HG03196 (cell line): ENCODE measurements at regions not wholly inside any gene's neighbourhood (a gene's known extent, or its start where the extent isn't known, plus 50 kb on each side); places are given as distances from the start of the nearest gene placed in this dataset.

ENCODE experiments used
- ATAC-seq: cut with Tn5 transposase; IDR thresholded peaks from one replicate; pipeline ENCODE4 v1.9.1; 2021; ENCODE audit not compliant: unreplicated experiment

DNA sequence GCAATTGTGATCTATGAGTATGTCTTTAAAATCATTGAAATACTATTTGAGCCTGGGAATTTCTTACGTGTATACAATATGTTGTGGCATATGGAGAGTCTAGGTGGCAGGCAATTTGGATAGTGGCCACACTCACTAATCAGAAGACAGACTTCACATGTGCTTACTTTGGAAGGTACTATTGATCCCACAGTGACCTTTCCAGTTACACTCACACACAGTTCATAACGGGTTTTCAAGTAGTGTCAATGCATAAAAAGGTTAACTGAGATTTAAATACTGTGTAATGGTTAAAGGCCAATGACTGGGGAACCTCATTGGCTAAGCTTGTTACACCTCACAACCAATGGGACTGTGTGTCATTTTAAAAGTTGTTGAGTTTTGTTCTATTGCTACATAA is 783.2 kb downstream of the RPA4 start:
- ATAC-seq: no peak

DNA sequence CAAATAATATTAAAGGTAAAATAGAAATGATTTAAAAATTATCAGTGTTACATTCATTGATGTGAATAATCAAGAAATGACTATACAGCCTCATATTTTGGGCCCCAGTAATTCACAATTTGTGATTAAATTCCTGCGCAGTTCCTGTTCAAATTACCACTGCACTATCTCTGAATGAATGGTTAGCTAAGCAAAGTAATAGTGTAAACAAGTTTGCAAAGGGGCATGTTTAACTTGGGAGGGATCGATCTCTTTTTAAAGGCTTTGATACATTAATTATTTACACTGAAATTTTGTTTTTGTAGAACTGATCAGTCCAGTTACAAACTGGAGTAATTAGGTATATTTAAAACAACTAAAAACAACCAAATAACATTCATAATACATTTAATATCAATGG is 784.4 kb downstream of the RPA4 start:
- ATAC-seq: no peak

DNA sequence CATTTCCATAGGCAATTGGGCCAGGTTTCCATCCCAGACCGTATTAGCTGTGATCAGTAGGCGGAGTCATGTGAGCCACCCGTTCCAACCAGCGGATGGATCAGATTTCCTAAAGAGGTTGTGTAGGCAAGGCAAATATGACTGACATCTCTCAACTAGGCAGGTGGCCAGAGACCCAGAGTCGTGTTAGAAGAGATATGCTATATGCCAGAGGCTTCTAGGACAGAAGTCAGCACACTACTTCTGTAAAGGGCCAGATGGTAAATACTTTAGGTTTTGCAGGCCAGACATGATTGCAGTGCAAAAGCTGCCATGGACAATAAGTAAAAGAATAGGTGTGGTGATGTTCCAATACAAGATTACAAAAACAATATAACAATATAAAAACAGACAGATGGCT is 788.4 kb downstream of the RPA4 start:
- no peak for ATAC-seq

DNA sequence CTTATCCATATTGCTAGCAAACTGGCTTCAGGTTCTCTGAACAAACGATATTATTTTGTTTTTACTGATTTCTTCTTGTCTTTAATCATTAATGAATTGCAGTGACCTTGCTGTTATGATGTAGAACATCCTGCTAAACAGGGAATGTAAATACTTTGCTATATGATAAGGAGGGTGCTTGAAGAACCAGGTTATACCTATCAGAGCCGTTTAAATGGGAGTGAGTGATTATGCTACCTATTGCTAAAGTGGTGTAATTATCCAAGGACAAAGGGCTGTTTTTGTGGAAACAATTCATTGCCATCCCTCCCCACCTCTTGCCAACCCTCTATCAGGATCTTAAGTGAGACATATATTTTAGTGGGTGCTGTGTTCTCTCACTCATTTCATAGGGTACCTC is 788.9 kb downstream of the RPA4 start:
- no peak for ATAC-seq

DNA sequence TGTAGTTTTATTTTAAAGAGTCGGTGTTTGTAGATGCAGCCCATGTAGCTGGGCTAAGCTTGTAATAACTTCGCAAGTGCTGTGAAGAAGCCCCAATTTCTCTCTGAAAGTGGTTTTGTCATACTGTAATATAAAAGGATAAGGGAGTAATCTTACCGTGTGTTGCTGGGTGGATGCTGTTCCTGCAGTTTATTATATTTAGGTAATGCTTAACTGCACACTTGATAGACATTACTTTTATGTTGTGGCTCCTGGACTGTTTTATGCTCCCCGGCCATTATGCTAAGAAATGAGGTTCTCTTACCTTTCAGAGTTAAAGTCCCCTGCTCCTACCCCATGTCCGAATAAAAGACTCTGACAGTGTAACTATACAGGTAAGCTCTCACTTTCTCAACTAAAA is 789.4 kb downstream of the RPA4 start:
- no peak for ATAC-seq

DNA sequence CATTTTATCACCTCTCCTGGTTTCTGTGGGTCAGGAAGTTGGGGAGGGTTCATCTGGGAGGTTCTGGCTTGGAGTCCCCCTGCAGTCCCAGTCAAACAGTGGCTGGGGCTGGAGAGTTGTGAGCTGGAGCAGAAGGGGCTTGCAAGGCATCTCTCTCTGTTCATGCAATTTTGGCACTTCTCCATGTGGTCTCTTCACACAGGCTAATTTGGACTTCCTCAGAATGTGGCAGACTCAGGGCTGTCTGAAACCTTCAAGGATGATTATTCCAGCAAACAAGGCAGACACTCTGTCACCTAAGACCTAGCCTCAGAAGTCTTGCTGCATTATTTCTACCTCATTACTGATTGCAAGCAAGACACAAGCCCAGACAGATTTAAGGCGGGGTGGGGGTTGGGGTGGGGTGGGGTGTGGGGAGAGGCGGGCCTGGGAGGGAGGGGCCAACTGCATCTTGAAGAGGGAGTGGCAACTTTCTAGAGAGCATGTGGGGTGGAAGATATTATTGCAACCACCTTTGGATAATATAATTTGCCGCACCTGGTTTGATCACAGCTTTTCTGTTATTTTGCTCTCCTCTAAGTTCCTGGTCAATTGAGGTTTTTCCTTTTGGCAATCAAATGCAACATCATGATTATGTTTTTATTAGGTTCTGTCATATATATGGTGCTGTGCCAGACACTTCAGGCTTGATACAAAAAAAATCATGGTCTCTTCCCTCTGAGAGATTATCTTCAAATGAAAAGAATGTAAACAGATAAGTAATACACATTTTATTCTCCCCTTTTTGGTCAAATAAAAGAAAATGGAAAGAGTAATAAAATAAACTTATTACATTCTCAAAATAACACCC is 799.5 kb downstream of the RPA4 start:
- no peak for ATAC-seq

DNA sequence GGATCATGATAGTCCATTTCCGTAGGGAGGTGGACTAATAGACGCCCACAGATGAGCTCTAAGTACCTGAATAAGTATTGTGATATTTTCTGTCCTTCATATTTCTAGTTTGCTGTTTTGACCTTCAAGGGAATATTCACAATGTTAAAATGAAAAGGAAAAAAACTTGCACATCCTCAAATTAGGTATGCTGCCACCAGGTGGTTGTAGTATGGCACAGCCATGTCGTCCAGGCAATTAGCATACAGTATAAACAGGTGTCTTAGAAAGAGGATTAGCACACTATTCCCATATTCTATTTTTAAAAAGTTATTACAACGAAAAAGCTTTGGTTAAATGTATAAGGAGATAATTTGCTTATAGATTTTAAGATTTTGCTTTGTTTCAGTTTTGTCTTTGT is 802.0 kb downstream of the RPA4 start:
- ATAC-seq: no peak

DNA sequence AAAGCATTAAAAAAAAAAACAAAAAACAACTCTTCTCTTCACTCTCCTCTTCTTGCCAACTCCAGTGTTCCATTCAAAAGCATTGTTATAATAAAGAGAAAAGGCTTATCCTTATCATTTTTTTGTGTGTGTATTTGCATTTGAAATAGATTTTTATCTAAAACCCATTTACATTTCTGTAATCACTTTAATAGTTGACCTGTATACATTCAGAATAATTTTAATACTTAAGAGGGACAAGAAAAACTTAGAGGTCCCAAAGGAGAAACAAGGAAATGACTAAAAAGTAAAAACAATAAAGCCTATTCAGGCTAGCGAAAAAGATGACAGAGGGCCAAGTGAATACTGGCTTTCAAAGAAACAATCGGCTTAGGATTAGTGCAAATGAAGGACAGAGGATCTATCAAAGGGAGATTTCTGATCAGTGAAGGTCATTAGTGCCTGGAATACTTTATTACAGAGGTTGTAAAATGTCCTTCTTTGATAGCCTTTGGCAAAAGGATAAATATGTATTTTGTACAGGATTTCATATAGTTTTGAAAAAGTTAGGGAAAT is 808.3 kb downstream of the RPA4 start:
- no peak for ATAC-seq

DNA sequence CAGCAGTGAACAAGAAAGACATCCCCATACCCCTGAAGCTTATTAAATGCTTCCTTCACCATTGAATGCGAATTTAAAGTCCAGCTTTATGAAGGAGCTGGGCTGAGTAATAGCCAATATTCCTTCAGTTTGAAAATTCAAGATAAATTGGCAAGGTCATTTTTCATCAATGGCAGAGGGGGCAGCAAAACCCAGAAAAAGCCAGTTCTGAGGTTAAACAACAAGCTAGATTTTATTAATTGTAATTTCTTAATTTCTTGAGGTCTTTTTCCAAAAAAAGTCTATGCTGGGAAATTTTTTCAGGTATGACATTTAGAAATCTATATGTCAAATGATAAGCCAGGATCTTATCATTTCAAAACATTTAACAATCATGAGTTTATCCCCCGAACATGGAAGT is 808.9 kb downstream of the RPA4 start:
- no peak for ATAC-seq

DNA sequence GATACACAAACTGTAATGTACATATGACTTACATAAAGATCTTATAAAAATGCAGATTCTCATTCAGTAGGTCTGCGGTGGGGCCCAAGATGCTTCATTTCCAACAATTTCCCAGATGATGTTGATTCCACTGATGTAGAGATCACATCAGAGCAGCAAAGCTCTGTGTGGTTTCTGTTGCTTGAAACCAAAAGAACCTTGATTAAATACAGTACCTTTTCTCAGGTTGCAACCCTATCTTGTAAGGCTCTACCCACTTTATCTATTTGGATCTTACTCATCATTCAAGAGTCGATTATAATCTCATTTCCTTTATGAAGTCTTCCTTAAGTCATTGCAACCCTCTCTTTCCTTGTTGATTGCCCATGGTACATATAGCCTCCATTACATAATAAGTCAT is 816.8 kb downstream of the RPA4 start:
- ATAC-seq: no peak

DNA sequence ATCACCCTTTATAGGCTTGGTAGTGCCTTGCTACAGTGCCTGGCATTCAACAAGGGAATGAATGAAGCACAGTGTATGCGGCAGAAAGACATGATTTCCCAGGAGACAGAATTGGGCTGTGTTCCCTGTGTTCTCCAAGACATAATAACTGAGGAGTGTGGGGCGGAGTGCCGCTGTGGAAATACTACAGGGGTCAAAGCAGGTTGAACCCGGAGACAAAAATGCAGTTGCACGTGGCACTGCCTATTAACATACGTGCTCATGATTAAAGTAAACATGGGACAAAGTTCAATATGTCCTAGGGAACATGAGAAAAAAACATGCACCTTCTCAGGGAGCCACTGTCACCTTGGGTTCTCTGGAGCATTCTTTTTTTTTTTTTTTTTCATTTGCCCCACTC is 820.8 kb downstream of the RPA4 start:
- no peak for ATAC-seq

DNA sequence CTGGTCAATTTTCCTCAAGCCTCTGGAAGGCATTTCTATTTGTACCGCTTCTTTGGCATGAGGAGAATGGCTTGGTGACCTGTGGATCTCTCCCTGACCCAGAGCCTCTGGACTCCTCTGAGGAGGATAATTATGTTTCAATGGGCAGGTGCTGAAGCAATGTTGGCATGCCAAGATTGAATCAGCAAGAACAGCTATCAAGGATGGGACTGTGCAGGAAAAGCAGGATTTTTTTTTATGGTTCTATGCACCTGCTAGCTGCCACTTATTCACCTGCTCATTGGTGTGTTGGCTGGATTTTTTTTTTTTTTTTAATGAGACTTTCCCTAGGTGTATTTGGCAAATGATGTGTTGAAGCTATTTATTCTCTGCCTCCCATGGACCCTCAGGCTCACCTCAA is 821.2 kb downstream of the RPA4 start:
- ATAC-seq: no peak

DNA sequence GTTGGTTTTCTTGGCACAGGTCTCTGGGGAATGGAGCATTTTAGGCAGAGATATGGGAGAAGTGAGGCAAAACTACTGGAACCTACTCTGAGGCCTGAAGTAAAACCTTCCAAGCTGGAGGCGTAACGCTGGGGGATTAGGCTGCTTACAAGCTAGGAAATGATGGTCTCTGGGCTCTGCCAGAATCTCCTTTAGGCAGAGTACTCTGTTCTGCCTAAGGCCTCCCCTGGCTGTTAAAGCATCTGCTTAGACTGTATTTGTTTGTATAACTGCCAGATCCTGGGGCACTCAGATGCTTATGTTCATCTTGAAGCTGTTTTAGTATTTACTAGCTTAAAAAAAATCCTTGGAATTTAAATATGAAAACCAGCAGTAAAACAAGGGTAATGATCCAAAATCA is 822.2 kb downstream of the RPA4 start:
- ATAC-seq: no peak

DNA sequence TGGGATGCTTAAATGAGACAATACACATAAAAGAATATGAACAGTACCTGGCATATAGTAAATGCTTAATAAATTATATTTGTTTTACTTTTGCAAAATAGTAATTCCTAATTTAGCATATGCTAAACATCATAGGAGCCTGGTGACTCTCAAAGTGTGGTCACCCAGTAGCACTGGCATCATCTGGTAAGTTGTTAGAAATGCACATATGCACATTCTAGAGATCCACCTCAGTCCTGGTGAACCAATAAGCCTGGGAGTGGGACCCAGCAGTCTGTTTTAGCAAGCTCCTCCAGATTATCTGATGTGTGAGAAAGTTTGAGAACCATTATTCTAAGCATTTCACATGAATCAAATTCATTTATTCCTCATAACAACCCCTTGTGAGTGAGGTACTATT is 830.4 kb downstream of the RPA4 start:
- ATAC-seq: no peak

DNA sequence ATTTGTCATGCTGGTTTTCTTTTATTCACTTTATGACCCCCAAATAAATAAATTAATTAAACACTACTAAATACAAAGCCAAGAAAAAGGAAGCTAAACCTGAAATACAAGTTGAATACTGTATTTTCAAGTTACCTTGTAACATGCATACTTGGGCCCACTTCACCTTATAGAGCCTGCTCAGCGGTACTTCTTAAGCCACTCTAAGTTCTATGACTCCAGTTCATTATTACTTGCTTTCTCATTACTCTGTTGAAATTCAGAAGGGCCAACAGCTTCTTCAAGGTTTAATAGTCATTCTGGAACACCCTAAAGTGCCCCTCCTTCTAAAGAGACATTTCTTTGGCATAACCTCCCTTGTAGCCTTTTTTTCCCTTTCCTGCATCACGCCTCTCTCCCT is 844.5 kb downstream of the RPA4 start:
- no peak for ATAC-seq

DNA sequence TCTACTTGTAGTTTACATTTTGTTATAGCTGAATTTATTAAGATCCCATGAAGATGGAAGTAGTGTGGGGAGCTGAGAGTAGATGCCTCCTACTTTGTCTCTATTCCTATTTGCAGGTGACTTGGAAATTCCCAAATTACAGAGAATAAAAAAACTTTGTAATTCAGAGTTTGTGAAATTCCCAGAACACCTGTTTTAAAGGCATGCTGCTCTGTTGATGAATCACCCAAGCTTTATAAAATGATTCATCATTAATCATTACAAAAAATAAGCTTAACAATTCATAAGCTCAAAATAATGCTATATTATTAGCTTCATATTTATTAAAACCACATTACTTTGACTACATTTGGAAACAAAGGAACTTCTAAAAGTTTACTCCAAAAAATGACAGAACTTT is 856.3 kb downstream of the RPA4 start:
- no peak for ATAC-seq

DNA sequence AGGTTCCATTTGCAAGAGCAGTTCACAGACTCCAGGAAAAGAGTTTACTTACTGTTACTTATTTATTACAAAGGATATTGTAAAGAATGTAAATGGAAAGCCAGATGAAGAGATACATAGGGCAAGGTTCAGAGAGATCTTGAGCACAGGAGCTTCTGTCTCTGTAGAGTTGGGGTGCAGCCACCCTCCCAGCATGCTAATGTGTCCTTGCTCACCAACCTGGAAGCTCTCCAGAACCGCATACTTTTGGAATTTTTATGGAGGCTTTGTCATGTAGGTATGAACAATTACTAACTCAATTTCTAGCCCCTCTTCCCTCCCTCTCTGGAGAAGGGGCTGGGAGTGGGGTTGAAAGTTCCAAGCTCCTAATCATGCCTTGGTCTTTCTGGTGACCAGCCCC is 857.2 kb downstream of the RPA4 start:
- no peak for ATAC-seq

DNA sequence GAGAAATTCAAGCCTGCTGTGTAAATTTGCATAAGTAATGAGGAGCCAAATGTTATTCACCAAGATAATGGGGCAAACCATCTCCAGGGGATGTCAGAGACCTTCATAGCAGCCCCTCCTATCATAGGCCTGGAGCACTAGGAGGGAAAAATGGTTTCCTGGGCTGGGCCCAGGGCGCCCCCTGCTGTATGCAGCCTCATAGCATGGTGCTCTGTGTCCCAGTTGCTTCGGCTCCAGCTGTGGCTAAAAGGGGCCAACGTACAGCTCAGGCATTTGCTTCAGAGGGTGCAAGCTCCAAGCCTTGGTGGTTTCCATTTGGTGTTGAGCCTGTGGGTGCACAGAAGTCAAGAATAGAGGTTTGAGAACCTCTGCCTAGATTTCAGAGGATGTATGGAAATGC is 859.3 kb downstream of the RPA4 start:
- no peak for ATAC-seq

DNA sequence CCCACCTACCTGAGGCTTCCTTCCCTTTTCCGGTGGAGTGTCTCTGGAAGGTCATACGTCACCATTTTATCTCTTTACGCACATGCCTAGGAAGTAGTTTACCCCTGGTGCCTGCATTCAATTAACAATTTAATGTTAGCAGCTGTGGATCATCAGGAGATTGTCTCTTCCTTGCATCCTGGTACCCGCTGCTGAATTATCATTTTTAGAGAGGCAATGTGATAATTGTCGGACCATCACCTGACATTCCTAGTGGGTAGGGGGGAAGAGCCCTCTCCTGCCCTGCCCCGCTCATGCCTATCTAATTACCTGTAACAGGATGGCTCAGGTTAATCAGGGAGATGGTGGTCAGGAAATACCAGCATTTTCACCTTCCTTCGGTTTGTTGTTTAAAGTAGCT is 863.6 kb downstream of the RPA4 start:
- ATAC-seq: no peak

DNA sequence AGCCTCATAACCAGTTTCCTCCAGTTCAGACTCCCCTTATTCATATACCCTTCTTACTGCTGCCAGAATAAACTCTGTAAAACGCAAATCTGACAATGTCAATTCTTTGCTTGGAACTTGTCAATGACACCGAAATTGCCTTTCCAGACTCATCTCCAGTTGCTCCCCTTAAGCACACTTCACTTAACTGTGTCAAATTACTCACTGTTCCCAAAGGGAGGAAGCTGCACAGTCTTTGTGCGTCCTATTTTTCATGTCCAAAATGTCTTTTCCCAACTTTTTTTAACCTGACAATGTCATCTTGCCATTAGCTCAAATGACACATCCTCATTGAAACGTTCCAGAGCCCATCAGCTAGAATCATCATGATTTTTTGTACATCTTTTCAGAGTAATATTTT is 867.3 kb downstream of the RPA4 start:
- no peak for ATAC-seq

DNA sequence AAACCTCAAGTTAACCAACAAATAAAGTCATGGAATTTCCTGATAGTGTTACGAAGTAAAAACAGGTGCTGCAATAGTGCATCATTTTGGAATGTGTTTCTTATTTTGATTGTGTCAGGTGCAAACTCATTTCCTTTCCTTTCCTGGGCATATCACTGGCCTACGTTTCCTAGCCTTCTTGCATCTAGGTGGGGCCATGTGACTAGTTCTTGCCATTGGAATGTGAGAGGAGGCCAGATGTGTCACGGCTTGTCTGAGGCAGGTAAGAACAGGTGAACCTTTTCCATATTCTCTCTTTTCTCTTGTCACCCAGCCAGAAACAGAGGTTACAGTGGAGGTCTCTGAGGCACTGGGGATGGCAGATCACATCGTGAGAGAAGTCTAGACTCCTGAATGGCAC is 868.0 kb downstream of the RPA4 start:
- ATAC-seq: no peak

DNA sequence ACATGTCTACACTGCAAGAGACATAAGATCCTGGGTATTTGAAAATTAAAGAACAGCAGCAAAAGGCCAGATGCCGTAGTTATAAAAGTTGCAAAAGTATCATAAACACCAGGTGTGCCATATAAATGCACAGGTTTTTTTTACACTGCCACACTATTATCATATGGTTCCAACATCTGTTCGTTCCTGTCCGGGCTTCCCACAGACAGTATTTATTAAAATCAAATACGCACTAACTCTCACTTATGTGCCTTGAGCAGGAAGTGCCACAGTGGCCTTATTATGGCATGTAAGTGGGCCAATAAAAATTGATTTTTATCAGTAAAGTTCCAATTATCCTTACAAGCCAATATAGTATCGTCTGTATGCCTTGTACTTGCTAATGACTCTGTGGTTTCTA is 873.2 kb downstream of the RPA4 start:
- ATAC-seq: no peak

DNA sequence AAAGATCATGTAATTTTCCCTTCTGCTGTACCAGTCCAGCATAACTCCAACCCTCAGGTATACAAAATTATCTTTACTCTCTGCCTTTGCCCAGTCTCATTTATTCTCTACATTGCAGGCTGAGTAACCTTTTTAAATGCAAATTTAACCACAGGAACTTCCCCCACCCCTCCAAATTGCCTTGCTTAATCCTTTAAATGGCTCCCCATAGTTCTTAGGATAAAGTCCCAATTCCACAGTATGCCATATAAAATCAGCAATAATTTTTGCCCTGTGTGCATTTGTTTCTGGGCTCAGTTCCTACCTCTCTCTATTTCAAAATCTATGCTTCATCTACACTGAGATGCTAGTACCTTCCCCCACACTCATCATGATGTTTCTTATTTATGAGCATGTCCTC is 879.7 kb downstream of the RPA4 start:
- ATAC-seq: no peak
